DOHH2 (cell line): ENCODE measurements at regions not wholly inside any gene's neighbourhood (a gene's known extent, or its start where the extent isn't known, plus 50 kb on each side); places are given as distances from the start of the nearest gene placed in this dataset.

ENCODE experiments used
- CTCF ChIP-seq: fragments of 200-600 bp; sonication (generic); IDR thresholded peaks from one replicate; pipeline ENCODE4 v1.5.1; 2014; ENCODE audit warnings: antibody characterized with exemption, mild to moderate bottlenecking, low read depth, low read length; ENCODE audit not compliant: poor library complexity, severe bottlenecking
- EZH2phosphoT487 ChIP-seq: fragments of 200-600 bp; sonication (generic); IDR thresholded peaks from 2 replicates; pipeline ENCODE4 v1.6.1; 2017; ENCODE audit warnings: borderline replicate concordance, mild to moderate bottlenecking, antibody characterized with exemption, low read length, moderate library complexity, mixed read lengths

- TF ChIP-seq CTCF (no peak), EZH2phosphoT487 (no peak)
Measured at GRCh38 chr1:55363268-55363667, 148.1 kb upstream of the USP24 start.
